ENCODE measurements at regions not wholly inside any gene's neighbourhood (a gene's known extent, or its start where the extent isn't known, plus 50 kb on each side); places are given as distances from the start of the nearest gene placed in this dataset.

GRCh38 chrX:138923805-138924204 is 212.3 kb upstream of the FGF13 start:
- intact Hi-C loops (cut with DNase I; ENCODE audit: low total_unique reads), result no loop called here
- H3K4me3 ChIP-seq, result no peak overlapping the region
- no peak overlapping the region for H3K27ac ChIP-seq
- TF ChIP-seq CTCF (IDR thresholded peaks at IDR 0.05) (no peak), POLR2A (IDR thresholded peaks at IDR 0.05) (no peak), POLR2AphosphoS5 (IDR thresholded peaks at IDR 0.05) (no peak)
- H3K27me3 ChIP-seq, result peaks cover 0 to 13% of the 10 kb centered on the region in 2 donors
- no peak for DNase-seq (ENCODE audit: low spot score in 2 of 2)
- no peaks in the 10 kb centered on the region for H3K36me3 ChIP-seq
- H3K9me3 ChIP-seq, result no peaks in the 10 kb centered on the region
- H3K4me1 ChIP-seq, result no peaks in the 10 kb centered on the region

GRCh38 chrX:138921031-138921430 is 209.5 kb upstream of the FGF13 start:
- Histone ChIP-seq H3K27ac (no peak overlapping the region), H3K4me3 (no peak overlapping the region), H3K9me3 (no peaks in the 10 kb centered on the region), H3K27me3 (peaks cover 0 to 13% of the 10 kb centered on the region in 2 donors), H3K4me1 (no peaks in the 10 kb centered on the region), H3K36me3 (no peaks in the 10 kb centered on the region)
- intact Hi-C loops (cut with DNase I; ENCODE audit: low total_unique reads), result no loop called here
- TF ChIP-seq POLR2A (IDR thresholded peaks at IDR 0.05) (no peak), POLR2AphosphoS5 (IDR thresholded peaks at IDR 0.05) (no peak), CTCF (IDR thresholded peaks at IDR 0.05) (no peak)
- no peak for DNase-seq (ENCODE audit: low spot score in 2 of 2)

- Histone ChIP-seq H3K4me3 (no peak overlapping the region), H3K27me3 (peaks cover 0 to 8% of the 10 kb centered on the region in 2 donors), H3K9me3 (no peaks in the 10 kb centered on the region), H3K27ac (no peak overlapping the region), H3K36me3 (no peaks in the 10 kb centered on the region), H3K4me1 (no peaks in the 10 kb centered on the region)
- no peak for DNase-seq (ENCODE audit: low spot score in 2 of 2)
- intact Hi-C loops (cut with DNase I; ENCODE audit: low total_unique reads), result no loop called here
- TF ChIP-seq CTCF (IDR thresholded peaks at IDR 0.05) (no peak), POLR2AphosphoS5 (IDR thresholded peaks at IDR 0.05) (no peak), POLR2A (IDR thresholded peaks at IDR 0.05) (no peak)
These were observed 206.3 kb upstream of the FGF13 start for GRCh38 chrX:138917781-138918180.

GRCh38 chrX:138914767-138915166 is 203.2 kb upstream of the FGF13 start:
- no peak for TF ChIP-seq POLR2A (IDR thresholded peaks at IDR 0.05)
- TF ChIP-seq POLR2AphosphoS5 (IDR thresholded peaks at IDR 0.05), result no peak
- TF ChIP-seq CTCF (IDR thresholded peaks at IDR 0.05), result no peak
- no peaks in the 10 kb centered on the region for H3K9me3 ChIP-seq
- no peak for DNase-seq (ENCODE audit: low spot score in 2 of 2)
- H3K27ac ChIP-seq, result no peak overlapping the region
- no peaks in the 10 kb centered on the region for H3K4me1 ChIP-seq
- H3K4me3 ChIP-seq, result no peak overlapping the region
- intact Hi-C loops (cut with DNase I; ENCODE audit: low total_unique reads), result no loop called here
- no peaks in the 10 kb centered on the region for H3K36me3 ChIP-seq
- H3K27me3 ChIP-seq, result peaks cover 0 to 3% of the 10 kb centered on the region in 2 donors

- DNase-seq (ENCODE audit: low spot score in 2 of 2), result no peak
- H3K36me3 ChIP-seq, result no peaks in the 10 kb centered on the region
- intact Hi-C loops (cut with DNase I; ENCODE audit: low total_unique reads), result no loop called here
- H3K27me3 ChIP-seq, result peaks cover 0 to 17% of the 10 kb centered on the region in 2 donors
- H3K4me3 ChIP-seq, result no peak overlapping the region
- H3K27ac ChIP-seq, result no peak overlapping the region
- no peaks in the 10 kb centered on the region for H3K9me3 ChIP-seq
- no peaks in the 10 kb centered on the region for H3K4me1 ChIP-seq
- TF ChIP-seq CTCF (IDR thresholded peaks at IDR 0.05) (no peak), POLR2AphosphoS5 (IDR thresholded peaks at IDR 0.05) (no peak), POLR2A (IDR thresholded peaks at IDR 0.05) (no peak)
These were observed 197.1 kb upstream of the FGF13 start for GRCh38 chrX:138908577-138908976.

All from breast epithelium (tissue), 4 donors.